OCI-LY7 (cell line): ENCODE measurements at regions not wholly inside any gene's neighbourhood (a gene's known extent, or its start where the extent isn't known, plus 50 kb on each side); places are given as distances from the start of the nearest gene placed in this dataset.
"Not testable (repeated sequence)": the region's sequence is repeated elsewhere in the genome, so short reads cannot be mapped to it uniquely, and the experiment has no call there.

ENCODE experiments used
- BruUV-seq: library from RNA; stranded (reverse); fragments of 400-500 nt; replicated peaks from 2 replicates; lab custom pipeline; 2021; lab: Mats Ljungman, UMichigan
- CTCF ChIA-PET: fragments of 300-600 bp; sonication (Branson Sonifier 250); formaldehyde crosslinking; loops from one replicate; lab custom pipeline; 2022; ENCODE audit warnings: antibody characterized with exemption; ENCODE audit not compliant: unreplicated experiment; lab: Charles Lee
- POLR2A ChIA-PET: fragments of 300-600 bp; sonication (Branson Sonifier 250); formaldehyde crosslinking; loops from one replicate; lab custom pipeline; 2022; ENCODE audit warnings: antibody characterized with exemption; lab: Charles Lee
- DNase-seq: peaks from one replicate; pipeline ENCODE4 v3.0.0-alpha.2; 2015; ENCODE audit warnings: low spot score
- H2AFZ ChIP-seq: fragments of 200-600 bp; sonication (generic), shearing (Covaris generic); 2 replicates; pipeline ENCODE4 v1.6.1; 2014; ENCODE audit warnings: mild to moderate bottlenecking, antibody characterized with exemption, low read length, moderate library complexity
- H3K27ac ChIP-seq: fragments of 200-600 bp; sonication (generic); 2 replicates; pipeline ENCODE4 v1.5.1; 2014; ENCODE audit warnings: mixed run types, low read depth, mild to moderate bottlenecking, moderate library complexity, low read length, inconsistent platforms; ENCODE audit not compliant: poor library complexity, severe bottlenecking
- H3K36me3 ChIP-seq: fragments of 200-600 bp; sonication (generic); 2 replicates; pipeline ENCODE4 v1.6.1; 2014; ENCODE audit warnings: mild to moderate bottlenecking, antibody characterized with exemption, low read length, moderate library complexity, mixed read lengths; ENCODE audit not compliant: insufficient read depth
- H3K4me1 ChIP-seq: fragments of 200-600 bp; sonication (generic); 2 replicates; pipeline ENCODE4 v1.5.1; 2014; ENCODE audit warnings: mild to moderate bottlenecking, low read length; ENCODE audit not compliant: insufficient read depth, poor library complexity, severe bottlenecking
- H3K4me2 ChIP-seq: fragments of 200-600 bp; sonication (generic); 2 replicates; pipeline ENCODE4 v1.6.1; 2014; ENCODE audit warnings: mild to moderate bottlenecking, low read length
- H3K4me3 ChIP-seq: fragments of 200-600 bp; sonication (generic); 2 replicates; pipeline ENCODE4 v1.5.1; 2014; ENCODE audit warnings: mild to moderate bottlenecking, low read depth, low read length; ENCODE audit not compliant: poor library complexity, severe bottlenecking
- H3K79me2 ChIP-seq: fragments of 200-600 bp; sonication (generic); 2 replicates; pipeline ENCODE4 v1.6.1; 2016; ENCODE audit warnings: low read depth, mild to moderate bottlenecking, low read length, moderate library complexity, mixed read lengths; ENCODE audit not compliant: insufficient read depth
- H3K9me2 ChIP-seq: fragments of 200-600 bp; sonication (generic); 2 replicates; pipeline ENCODE4 v1.6.1; 2016; ENCODE audit warnings: mild to moderate bottlenecking, low read length, mixed read lengths; ENCODE audit not compliant: insufficient read depth
- H3K9me3 ChIP-seq: fragments of 200-600 bp; sonication (generic); 2 replicates; pipeline ENCODE4 v1.6.1; 2014; ENCODE audit warnings: mild to moderate bottlenecking, mixed run types, low read length, mixed read lengths
- H4K20me1 ChIP-seq: fragments of 200-600 bp; sonication (generic); 2 replicates; pipeline ENCODE4 v1.6.1; 2014; ENCODE audit warnings: mild to moderate bottlenecking, antibody characterized with exemption, low read length, moderate library complexity, mixed read lengths; ENCODE audit not compliant: insufficient read depth
- CTCF ChIP-seq: fragments of 200-600 bp; sonication (generic); conservative IDR thresholded peaks from 2 replicates; pipeline ENCODE4 v1.5.1; 2014; ENCODE audit warnings: mild to moderate bottlenecking, antibody characterized with exemption, low read length, moderate library complexity, mixed read lengths
- EZH2phosphoT487 ChIP-seq: fragments of 200-600 bp; sonication (generic); IDR thresholded peaks from 2 replicates; pipeline ENCODE4 v1.6.1; 2018; ENCODE audit warnings: low read depth, borderline replicate concordance, mild to moderate bottlenecking, mixed run types, antibody characterized with exemption, low read length, moderate library complexity, mixed read lengths
- intact Hi-C: fragments of 100-400 bp; cut with micrococcal nuclease; formaldehyde crosslinking; loops from one replicate; pipeline ENCODE4 v1.10.0; 2022; ENCODE audit not compliant: unreplicated experiment

GRCh38 chr3:144893980-144894379, 922.4 kb downstream of the DIPK2A start:
- no peak overlapping the region for H3K27ac ChIP-seq
- CTCF ChIA-PET = no interaction called here
- H3K4me3 ChIP-seq = no peak overlapping the region
- intact Hi-C loops = no loop called here
- no peaks in the 10 kb centered on the region for H3K9me2 ChIP-seq
- no peaks in the 10 kb centered on the region for H3K4me1 ChIP-seq
- no peak overlapping the region for H3K4me2 ChIP-seq
- H4K20me1 ChIP-seq = no peaks in the 10 kb centered on the region
- no peaks in the 10 kb centered on the region for H3K79me2 ChIP-seq
- no peak for DNase-seq
- no peaks in the 10 kb centered on the region for H3K36me3 ChIP-seq
- TF ChIP-seq CTCF (no peak), EZH2phosphoT487 (no peak)
- no peak overlapping the region for H2AFZ ChIP-seq
- BruUV-seq = no TSS peak
- POLR2A ChIA-PET = no interaction called here
- no peaks in the 10 kb centered on the region for H3K9me3 ChIP-seq

- POLR2A ChIA-PET = no interaction called here
- CTCF ChIA-PET = no interaction called here
- Histone ChIP-seq H3K4me1 (no peaks in the 10 kb centered on the region), H4K20me1 (no peaks in the 10 kb centered on the region), H3K4me3 (no peak overlapping the region), H2AFZ (no peak overlapping the region), H3K9me2 (no peaks in the 10 kb centered on the region), H3K27ac (no peak overlapping the region), H3K9me3 (no peaks in the 10 kb centered on the region), H3K4me2 (no peak overlapping the region), H3K36me3 (no peaks in the 10 kb centered on the region), H3K79me2 (no peaks in the 10 kb centered on the region)
- DNase-seq = no peak
- intact Hi-C loops = no loop called here
- TF ChIP-seq CTCF (no peak), EZH2phosphoT487 (no peak)
- no TSS peak for BruUV-seq
Measured at GRCh38 chr3:144894576-144894975, 923.0 kb downstream of the DIPK2A start.

GRCh38 chr3:144900366-144900765, 928.7 kb downstream of the DIPK2A start:
- Histone ChIP-seq H2AFZ (no peak overlapping the region), H3K36me3 (no peaks in the 10 kb centered on the region), H3K9me3 (no peaks in the 10 kb centered on the region), H3K4me2 (no peak overlapping the region), H4K20me1 (no peaks in the 10 kb centered on the region), H3K4me3 (no peak overlapping the region), H3K27ac (no peak overlapping the region), H3K9me2 (no peaks in the 10 kb centered on the region), H3K4me1 (no peaks in the 10 kb centered on the region), H3K79me2 (no peaks in the 10 kb centered on the region)
- DNase-seq = no peak
- intact Hi-C loops = no loop called here
- BruUV-seq = no TSS peak
- CTCF ChIA-PET = no interaction called here
- TF ChIP-seq CTCF = no peak
- no peak for TF ChIP-seq EZH2phosphoT487
- POLR2A ChIA-PET = no interaction called here

- POLR2A ChIA-PET, H3K9me2 ChIP-seq, H4K20me1 ChIP-seq, H3K4me3 ChIP-seq, H3K4me2 ChIP-seq, H2AFZ ChIP-seq, CTCF ChIA-PET, H3K36me3 ChIP-seq, BruUV-seq, H3K9me3 ChIP-seq, H3K79me2 ChIP-seq, DNase-seq, H3K27ac ChIP-seq, intact Hi-C loops, H3K4me1 ChIP-seq: not testable (repeated sequence)
Measured at GRCh38 chr3:144907581-144907980, 936.0 kb downstream of the DIPK2A start.
